ENCODE measurements at regions not wholly inside any gene's neighbourhood (a gene's known extent, or its start where the extent isn't known, plus 50 kb on each side); places are given as distances from the start of the nearest gene placed in this dataset.

DNA sequence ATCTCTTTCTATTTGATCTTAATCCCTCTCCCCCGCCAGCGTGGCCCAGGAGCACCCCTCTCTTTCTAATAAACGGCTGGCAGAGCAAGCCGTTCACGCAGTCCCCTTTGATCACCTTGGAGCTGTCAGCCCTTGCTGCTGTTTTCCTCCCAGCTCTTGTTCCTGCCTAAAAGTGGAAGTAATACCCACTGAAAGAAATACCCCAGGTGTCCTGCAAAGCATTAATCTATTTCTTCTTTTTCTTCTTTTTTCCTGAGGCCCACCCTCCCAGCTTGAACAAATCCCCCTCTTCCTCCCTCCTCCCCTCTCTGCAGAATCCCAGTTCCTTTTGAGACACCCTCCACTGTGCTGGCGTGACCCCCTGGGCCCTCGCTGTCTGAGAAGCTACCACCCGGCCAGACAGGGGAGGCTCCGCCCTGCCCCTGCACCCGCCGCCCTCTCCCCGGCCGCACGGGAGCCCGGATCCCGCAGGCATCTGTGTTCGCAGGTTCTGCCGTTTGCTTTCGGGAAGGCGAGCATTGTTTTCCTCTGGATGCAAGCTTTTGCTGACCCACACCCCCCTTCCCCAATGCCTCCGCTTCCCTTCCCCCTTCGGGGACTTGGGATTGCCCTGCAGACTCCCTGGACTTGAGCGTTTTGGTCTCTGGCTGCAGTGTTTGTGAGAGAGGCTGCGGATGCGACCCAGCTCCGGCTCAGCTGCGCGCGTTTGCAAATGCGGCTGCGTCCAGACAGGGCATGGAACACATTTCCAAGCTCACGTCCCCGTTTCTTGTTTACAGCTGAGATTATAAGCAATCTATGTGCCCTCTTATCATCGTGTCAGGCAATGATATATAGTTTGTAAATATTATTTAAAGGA is 631.5 kb downstream of the NYAP2 start:
- DNase-seq (ENCODE audit: low read depth) = no peak

DNA sequence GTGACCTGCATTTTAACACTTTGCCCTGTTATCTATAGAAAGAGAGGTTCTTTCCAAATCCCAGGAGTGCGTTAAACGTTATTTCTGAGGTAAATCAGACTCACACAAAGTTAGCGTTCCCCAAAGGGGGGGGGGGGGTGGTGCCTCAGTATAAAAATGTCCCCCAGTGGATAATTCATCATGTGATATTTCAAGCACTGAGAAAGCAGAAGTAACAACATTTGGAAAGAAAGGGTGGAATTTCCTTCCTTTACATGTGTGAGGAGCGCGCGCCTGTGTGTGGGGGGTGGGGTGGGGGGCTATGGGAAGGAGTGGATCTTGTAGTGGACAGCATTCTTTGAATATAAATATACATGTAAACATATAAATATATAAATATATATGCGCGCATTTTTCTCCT is 630.9 kb downstream of the NYAP2 start:
- no peak for DNase-seq (ENCODE audit: low read depth)

DNA sequence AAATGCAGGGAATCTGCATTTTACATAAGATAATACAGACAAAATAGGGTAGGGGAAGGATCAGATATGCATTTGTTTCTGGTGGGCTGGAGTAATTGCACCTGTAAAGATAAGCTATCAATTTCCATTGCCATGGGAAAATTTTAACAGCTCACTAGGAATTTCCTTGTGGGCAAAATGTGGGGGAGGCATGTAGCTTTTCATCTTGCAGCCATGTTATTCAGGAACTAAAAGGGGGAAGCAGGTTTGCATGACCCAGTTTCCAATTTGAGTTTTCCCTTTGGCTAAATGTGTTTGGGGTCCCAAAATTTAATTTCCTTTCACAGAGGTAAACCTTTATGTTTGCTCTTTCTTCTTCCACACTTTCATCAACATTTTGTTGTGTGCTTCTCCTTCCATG is 624.4 kb downstream of the NYAP2 start:
- DNase-seq (ENCODE audit: low read depth) = no peak

DNA sequence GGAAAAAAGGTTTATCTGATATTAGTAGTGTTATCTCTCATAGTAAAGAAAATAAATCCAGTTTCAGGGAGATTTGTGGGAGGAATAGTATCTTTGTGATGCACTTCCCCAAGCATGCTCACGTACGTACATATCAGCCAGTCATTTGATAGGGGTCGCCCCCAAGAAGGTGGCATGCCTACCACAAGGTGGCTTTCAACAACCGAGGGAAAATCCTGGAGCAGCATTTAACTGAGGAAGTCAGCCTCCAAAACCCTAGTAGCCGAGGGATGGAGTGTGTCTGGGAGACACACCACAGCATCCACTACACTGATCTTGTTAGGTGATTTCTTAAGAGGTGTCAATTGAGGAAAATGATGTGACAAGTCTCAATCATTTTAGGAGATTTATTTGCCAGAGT is 623.9 kb downstream of the NYAP2 start:
- DNase-seq (ENCODE audit: low read depth) = no peak

DNA sequence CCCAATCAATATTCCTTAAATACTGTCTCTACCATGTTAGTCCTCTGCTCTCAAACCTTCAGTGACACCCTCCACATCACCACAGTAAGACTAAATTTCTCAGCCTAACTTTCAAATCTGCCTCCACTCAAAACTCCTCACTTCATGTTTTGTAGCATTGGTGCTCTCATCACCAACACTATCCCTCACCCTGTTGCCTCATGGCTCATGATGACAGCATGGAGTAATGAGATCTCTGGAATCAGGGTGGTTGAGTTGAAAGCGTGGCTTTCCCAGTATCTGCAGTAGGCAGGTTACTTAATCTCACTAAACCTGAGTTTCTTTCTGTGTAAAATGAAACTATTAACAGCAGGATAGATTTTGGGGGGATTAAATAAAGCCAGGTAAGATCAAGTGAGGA is 621.4 kb downstream of the NYAP2 start:
- no peak for DNase-seq (ENCODE audit: low read depth)

DNA sequence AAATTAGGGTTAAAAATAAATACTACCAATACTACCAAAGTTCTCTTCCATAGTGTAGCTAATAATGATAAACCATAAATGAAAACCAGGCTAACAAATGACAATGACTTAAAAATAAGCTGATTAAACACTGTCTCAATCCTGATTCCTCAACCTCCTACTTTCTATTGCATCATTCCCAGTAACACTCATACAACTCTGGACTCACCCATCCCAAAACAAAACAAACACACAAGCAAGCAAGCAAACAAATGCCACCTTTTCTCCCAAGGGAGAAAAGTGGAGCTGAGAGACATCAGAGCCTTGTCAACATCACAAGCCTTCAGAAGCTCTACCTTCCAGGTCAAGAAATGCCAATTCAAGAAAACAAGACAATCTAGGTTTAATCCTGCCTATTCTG is 620.7 kb downstream of the NYAP2 start:
- no peak for DNase-seq (ENCODE audit: low read depth)

DNA sequence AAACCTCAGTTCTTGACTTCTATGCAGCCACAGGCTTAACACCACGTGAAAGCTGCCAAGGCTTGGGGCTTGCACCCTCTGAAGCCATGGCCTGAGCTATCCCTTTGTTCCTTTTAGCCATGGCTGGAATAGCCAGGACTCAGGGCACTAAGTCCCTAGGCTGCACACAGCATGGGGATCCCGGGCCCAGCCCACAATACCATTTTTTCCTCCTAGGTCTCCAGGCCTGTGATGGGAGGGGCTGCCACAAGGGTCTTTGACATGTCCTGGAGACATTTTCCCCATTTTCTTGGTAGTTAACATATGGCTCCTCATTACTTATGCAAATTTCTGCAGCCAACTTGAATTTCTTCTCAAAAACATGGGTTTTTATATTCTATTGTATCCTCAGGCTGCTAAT is 619.1 kb downstream of the NYAP2 start:
- DNase-seq (ENCODE audit: low read depth) = no peak

DNA sequence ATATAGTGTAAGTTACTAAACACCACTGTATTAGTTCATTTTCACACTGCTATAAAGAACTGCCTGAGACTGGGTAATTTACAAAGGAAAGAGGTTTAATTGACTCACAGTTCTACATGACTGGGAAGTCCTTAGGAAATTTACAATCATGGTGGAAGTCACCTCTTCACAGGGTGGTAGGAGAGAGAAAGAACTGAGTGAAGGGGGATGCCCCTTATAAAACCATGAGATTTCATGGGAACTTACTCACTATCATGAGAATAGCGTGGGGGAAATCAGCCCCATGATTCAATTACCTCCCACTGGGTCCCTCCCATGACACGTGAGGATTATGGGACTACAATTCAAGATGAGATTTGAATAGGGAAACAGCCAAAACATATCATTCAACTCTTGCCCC is 618.0 kb downstream of the NYAP2 start:
- no peak for DNase-seq (ENCODE audit: low read depth)

DNA sequence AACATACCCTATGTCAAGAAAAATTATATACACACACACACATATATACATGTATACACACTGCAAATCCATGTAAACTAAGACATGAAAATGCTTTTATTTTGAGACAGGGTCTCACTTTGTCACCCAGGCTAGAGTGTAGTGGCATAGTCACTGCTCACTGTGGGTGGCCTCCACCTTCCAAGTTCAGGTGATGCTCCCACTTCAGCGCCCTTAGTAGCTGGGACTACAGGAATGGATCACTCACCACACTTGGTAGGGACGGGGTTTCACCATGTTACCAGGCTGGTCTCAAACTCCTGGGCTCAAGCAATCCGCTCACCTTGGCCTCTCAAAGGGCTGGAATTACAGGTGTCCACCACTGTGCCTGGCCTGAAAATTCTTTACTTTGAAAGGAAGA is 617.6 kb downstream of the NYAP2 start:
- no peak for DNase-seq (ENCODE audit: low read depth)

DNA sequence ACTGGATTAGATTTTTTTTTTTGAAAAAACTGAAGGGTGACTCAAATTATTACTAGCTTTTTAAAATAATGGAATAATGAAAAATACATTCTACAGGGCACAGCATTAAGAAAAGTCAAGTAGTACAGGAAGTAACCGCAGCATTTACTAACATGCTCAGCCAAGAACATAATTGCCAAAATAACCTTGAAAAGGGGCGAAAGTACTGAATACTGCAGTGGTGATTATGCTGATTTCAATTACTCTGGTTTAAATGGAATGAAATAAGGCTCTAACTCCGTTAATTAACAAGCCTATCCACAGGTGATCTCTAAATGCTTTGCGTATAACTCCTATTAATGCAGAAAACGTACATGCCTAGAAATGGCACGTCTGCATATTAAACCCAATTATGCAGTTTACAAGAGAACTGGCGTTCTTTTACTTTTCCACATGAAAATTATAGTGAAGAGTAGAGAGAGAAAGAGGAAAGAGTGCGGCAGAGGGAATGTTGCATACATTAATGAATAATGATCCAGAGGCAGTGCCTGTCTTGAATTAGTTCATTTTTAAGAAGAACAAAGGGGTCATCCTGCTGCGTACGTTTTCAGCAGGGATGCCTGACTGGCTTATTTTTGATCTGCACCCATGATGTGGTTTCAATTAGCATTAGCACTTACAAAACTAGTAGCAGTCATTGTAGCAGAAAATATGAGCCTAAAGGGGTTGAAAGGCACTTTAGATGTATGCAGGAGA is 612.4 kb downstream of the NYAP2 start:
- DNase-seq (ENCODE audit: low read depth) = no peak

DNA sequence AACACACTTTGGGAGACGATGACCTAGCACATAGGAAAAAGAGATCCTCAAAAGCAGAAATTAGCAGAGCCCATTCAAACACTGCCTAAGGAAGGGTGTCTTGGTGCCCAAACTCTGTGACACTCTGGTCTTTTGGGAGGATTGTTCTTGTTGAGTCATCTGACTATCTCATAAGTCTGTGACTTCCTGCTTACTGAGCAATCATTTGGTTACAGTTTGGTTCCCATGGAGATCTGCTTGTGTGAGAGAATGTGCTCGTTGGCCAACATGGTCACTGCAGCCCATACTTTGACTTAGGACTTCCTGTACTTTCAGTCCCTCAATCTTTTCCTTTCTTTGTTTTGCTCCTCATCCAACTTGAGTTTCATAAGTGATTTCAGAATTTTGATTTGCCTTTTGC is 602.9 kb downstream of the NYAP2 start:
- no peak for DNase-seq (ENCODE audit: low read depth)

DNA sequence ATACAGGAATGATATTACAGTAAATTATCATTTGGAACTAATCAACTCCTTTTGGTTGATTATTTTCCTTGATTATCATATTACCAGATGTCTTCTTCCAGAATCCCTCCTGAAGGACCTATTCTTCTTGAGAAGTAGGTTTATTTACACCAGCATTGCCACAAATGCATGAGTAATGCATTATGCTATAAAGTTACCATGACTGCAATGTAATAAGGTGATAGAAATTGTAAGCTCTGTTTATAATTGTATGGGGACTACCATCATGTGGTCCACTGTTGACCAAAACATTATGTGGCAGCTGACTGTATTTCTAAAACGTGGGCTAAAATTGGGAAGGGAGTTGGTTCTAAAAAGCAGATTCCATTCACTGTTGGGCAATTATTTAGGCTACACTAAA is 602.2 kb downstream of the NYAP2 start:
- DNase-seq (ENCODE audit: low read depth) = no peak

DNA sequence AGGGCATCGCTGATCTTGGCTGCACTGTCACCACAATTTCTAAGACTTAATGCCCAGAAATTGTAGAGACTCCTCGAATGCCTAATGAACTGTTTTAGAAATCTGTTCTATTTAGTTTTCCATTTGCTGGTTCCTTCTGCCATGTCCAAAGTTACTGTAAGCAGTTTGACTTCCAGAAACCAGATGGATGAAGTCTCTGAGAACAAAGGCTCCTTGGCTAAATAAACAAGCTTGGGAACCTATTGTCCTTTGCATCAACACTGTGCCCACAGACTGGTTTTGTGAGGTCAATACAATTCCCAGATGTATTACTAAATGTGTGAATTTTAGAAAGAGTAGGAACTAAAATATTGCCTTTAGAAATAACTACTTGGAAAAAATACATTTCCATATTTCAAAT is 600.2 kb downstream of the NYAP2 start:
- DNase-seq (ENCODE audit: low read depth) = no peak

DNA sequence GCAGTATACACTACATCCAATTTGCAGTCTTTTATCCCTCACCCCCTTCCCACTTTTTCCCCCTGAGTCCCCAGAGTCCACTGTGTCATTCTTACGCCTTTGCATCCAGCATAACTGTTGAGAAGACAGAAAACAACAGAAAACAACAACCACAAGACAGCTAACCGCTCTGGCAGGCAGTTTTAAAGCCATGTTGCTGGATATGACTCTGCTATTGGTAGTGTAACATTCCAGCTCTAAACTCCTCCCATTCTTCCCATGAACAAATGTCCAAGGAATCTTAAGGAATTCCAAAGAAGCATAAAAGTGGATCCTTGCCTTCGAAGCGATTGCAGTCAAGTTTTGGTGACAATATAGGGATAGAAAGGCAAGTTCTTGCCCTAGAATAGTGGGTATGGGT is 599.1 kb downstream of the NYAP2 start:
- no peak for DNase-seq (ENCODE audit: low read depth)

DNA sequence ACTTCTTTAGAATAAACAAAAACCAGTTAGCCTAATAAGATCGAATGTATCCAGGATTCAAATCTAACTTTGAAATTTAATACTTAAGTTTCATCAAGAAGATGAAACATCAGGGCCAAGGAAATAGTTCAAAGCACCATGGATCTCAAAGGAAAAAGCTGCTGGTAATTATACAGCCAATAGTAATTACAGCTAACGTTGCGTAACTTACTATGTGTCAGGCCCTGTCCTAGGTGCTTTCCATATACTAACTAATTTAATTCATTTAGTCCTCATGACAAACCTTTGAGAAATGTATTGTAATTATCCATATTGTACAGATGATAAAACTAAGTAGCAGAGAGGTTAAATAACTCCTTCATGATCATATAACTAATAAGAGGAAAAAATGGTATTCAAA is 598.6 kb downstream of the NYAP2 start:
- DNase-seq (ENCODE audit: low read depth) = no peak

DNA sequence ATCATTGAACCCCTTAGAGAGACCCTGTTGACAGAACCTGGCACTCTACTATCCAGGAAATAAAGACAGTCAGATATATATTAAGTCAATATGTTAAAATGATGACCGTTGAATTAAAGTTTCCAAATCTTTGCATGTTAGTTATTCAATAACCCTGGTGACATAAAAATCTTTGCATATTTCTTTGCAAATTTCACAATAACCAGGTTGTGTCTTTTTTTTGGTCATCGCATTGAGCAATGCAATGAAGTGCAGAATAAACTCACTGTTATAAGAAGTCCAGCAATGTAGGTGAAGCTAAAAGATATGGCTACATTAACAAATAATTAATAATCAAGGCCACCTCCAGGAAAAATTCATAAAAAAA is 596.9 kb downstream of the NYAP2 start:
- no peak for DNase-seq (ENCODE audit: low read depth)

DNA sequence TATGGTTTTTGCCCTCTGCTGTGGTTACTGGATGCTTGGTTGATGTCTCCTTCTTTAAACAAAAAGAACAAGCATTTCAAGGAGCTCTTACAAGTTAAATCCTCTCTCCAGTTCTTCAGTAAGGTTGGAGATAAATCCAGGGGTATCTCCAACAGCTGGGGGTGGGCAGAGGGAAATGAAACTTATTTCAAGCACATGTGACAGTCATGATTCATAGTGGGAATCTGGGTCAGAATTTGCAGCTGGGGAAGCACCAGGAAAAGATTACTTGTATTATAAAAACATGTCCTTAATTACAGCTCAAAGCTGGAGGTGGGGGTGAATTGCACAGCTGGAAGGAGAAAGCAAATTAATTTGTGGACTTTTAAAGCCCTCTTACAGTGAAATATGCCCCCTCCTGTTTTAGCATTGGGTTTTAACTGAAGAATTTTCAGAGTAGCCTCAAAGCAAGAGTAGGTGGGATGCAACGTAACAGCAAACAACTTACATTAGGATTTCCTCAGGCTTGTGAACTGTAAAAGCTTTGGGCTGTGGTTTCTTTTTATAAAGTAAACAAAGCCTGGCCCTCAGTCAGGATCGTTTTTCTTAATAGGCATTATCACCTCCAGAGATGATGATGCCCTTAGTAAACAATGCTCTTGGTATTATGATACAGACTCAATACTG is 596.4 kb downstream of the NYAP2 start:
- DNase-seq (ENCODE audit: low read depth) = no peak

DNA sequence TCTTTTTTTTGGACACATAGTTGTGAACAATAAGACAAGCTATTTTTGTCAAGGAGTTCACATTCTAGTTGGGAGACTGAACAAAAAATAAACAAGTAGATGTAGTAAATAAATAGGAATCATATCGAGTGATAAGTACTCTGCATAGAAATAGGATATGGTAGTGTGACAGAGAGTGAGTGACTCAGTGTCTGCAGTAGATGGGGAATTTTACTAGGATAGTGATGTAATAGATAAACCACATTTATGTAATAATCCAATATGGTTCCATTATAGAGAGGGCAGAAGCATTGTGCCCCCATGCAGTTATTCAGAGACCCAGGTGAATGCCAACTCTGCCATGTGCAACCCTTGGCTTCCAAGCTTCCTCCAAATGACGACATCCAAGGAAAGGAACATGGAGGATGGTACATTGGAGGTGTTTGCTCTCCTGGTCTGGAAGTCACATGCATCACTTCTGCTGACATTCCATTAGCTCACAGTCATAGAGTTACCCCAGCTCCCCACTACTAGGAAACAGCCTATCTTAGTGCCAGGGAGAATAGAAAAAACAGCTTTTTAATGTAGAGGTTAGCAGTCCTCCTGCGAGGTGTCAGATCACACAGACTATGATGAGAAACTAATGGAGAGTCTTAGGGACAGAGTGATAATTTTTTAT is 595.4 kb downstream of the NYAP2 start:
- DNase-seq (ENCODE audit: low read depth) = no peak

DNA sequence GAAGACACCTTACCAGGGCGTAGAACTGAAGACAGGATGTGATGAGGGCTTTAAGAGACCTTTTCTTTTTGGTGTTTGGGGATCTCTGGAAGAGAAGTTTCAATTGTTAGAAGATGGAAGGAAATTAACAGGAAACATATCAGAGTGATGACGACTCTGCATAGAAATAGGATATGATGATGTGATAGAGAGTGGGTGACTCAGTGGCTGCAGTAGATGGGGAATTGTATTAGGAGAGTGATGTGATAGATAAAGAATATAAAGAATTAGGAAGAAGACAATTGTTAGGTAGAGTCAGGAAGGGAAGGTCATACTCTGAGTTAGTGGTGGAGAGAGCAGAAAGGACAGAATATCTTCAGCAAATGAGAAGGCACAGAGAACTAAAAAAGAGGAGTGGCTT is 593.9 kb downstream of the NYAP2 start:
- DNase-seq (ENCODE audit: low read depth) = no peak

DNA sequence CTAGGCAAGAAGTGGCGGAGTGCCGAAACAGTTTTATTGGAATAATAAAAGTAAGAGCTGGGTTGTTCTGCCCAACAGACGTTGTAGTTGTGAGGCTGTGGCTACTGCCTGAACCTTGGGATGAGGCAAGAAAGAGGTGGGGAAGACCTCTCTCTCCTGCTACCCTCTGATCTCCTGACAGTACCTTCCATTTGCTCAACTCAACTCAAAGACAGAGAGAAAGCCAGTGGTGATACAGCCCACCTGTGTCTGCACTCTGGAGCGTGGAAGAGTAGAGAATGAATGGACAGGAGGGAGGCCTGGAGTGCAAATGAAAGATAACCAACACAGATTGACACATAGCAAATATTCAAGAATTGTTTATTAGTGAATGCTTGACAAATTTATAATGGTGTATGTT is 590.3 kb downstream of the NYAP2 start:
- DNase-seq (ENCODE audit: low read depth) = no peak

DNA sequence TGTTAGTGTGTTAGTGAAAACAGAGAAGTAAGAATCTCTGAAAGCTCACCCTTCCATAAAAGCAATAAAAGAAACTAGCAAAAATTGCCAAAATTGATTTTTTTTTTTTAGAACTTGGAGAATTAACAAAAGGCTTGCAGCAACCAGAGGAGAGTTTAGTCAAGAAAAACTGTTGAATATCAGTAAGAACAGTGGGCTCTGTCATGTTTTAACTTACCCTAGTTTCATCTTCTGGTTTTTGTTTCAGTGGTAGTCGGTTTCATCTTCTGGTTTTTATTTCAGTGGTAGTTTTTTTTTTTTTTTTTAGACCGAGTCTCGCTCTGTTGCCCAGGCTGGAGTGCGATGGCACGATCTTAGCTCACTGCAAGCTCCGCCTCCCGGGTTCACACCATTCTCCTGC is 580.9 kb downstream of the NYAP2 start:
- no peak for DNase-seq (ENCODE audit: low read depth)

DNA sequence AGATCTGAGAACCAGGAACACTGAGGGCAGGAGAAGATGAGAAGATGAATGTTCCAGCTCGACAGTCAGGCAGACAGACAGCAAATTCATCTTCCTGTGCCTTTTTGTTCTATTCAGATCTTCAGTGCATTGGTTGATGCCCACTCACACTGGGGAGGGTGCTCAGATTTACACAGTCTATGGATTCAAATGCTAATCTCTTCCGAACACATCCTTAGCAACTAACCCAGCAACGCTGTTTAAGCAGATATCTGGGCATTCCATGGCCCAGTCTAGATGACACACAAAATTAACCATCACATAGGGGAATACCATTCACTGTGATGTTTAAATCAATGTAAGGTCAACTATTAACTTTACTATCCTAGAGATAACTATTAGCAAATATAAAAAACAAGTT is 571.9 kb downstream of the NYAP2 start:
- DNase-seq (ENCODE audit: low read depth) = no peak

DNA sequence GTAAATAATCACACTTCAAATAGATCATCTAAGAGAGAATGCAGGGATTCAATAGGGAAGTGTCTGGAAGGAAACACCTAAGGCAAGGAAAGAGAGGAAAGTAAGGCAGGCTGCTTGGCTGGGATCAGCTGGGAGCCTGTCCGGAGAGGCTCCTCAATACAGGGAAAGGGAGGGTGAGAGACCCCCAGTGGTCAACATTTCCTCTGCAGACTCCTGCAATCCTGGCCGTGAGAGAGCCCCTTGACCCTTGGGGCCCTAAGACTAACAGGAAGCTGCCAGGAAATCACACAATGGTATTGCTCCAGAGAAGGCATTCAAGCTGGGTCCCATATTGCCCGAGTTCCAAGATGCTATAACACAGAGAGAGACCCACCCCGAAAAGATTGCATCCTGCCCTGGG is 549.4 kb downstream of the NYAP2 start:
- DNase-seq (ENCODE audit: low read depth) = no peak
